Muscle of leg (tissue), 3 donors: ENCODE measurements at regions not wholly inside any gene's neighbourhood (a gene's known extent, or its start where the extent isn't known, plus 50 kb on each side); places are given as distances from the start of the nearest gene placed in this dataset.

Experiments used
- DNase-seq: peaks from one replicate; pipeline ENCODE4 v3.0.0; 2013
- H3K27ac ChIP-seq: one replicate; pipeline ENCODE4 v1.5.1; 2013; ENCODE audit warnings: mild to moderate bottlenecking, low read length, control low read depth
- H3K27me3 ChIP-seq: one replicate; pipeline ENCODE4 v1.6.1; 2013; ENCODE audit warnings: low read length; ENCODE audit not compliant: control insufficient read depth, insufficient read depth
- H3K36me3 ChIP-seq: one replicate; pipeline ENCODE4 v1.6.1; 2013; ENCODE audit warnings: low read length; ENCODE audit not compliant: control insufficient read depth, insufficient read depth
- H3K4me1 ChIP-seq: one replicate; pipeline ENCODE4 v1.6.1; 2013; ENCODE audit warnings: low read length; ENCODE audit not compliant: control insufficient read depth, insufficient read depth
- H3K4me3 ChIP-seq: one replicate; pipeline ENCODE4 v1.5.1; 2013; ENCODE audit warnings: low read length, control low read depth
- H3K9me3 ChIP-seq: replicated peaks from 2 replicates; pipeline ENCODE4 v1.6.1; 2013; ENCODE audit warnings: low read depth, low read length; ENCODE audit not compliant: control insufficient read depth
- WGBS: methylation state at CpG from one replicate; pipeline ENCODE4 v1.1.5; 2013; ENCODE audit warnings: missing lambda C conversion rate; ENCODE audit not compliant: insufficient coverage; 5-methylcytosine and 5-hydroxymethylcytosine counted together

GRCh38 chr2:236653863-236654262, 84.2 kb downstream of the ACKR3 start:
- WGBS: 83% methylated on average over 1 of the region's 1 CpG
- Histone ChIP-seq H3K36me3 (no peaks in the 10 kb centered on the region), H3K4me1 (peaks cover 2% of the 10 kb centered on the region), H3K27ac (no peak overlapping the region), H3K9me3 (no peaks in the 10 kb centered on the region), H3K27me3 (peaks cover 2% of the 10 kb centered on the region), H3K4me3 (no peak overlapping the region)
- DNase-seq: peak; percentile 82

GRCh38 chr2:236654496-236654895, 84.9 kb downstream of the ACKR3 start:
- Histone ChIP-seq H3K4me1 (peaks cover 6% of the 10 kb centered on the region), H3K27me3 (peaks cover 7% of the 10 kb centered on the region), H3K9me3 (no peaks in the 10 kb centered on the region), H3K4me3 (no peak overlapping the region), H3K36me3 (no peaks in the 10 kb centered on the region), H3K27ac (no peak overlapping the region)
- 62% methylated on average over 4 of the region's 6 CpGs for WGBS
- no peak for DNase-seq

GRCh38 chr2:236656166-236656565, 86.5 kb downstream of the ACKR3 start:
- no CpG with 5 or more reads among the region's 2 CpGs for WGBS

GRCh38 chr2:236656721-236657120, 87.1 kb downstream of the ACKR3 start:
- 100% methylated on average over 2 of the region's 2 CpGs for WGBS
- Histone ChIP-seq H3K9me3 (no peaks in the 10 kb centered on the region), H3K27ac (no peak overlapping the region), H3K4me3 (no peak overlapping the region), H3K4me1 (peaks cover 20% of the 10 kb centered on the region), H3K36me3 (no peaks in the 10 kb centered on the region), H3K27me3 (peaks cover 7% of the 10 kb centered on the region)
- DNase-seq: no peak

More at GRCh38 chr2:236656166-236656565, 86.5 kb downstream of the ACKR3 start:
- Histone ChIP-seq H3K27ac (no peak overlapping the region), H3K4me1 (peaks cover 15% of the 10 kb centered on the region), H3K9me3 (no peaks in the 10 kb centered on the region), H3K27me3 (peaks cover 7% of the 10 kb centered on the region), H3K4me3 (no peak overlapping the region), H3K36me3 (no peaks in the 10 kb centered on the region)
- no peak for DNase-seq

- Histone ChIP-seq H3K4me3 (no peak overlapping the region), H3K27me3 (peaks cover 7% of the 10 kb centered on the region)
- DNase-seq: no peak
Measured at GRCh38 chr2:236657215-236657614, 87.6 kb downstream of the ACKR3 start.

GRCh38 chr2:236657801-236658200, 88.2 kb downstream of the ACKR3 start:
- no peak overlapping the region for H3K4me3 ChIP-seq
- H3K36me3 ChIP-seq: no peaks in the 10 kb centered on the region
- no peaks in the 10 kb centered on the region for H3K9me3 ChIP-seq
- peaks cover 29% of the 10 kb centered on the region for H3K4me1 ChIP-seq
- 77% methylated on average over 3 of the region's 4 CpGs for WGBS
- no peak for DNase-seq
- H3K27ac ChIP-seq: no peak overlapping the region
- peaks cover 7% of the 10 kb centered on the region for H3K27me3 ChIP-seq

More at GRCh38 chr2:236657215-236657614, 87.6 kb downstream of the ACKR3 start:
- Histone ChIP-seq H3K36me3 (no peaks in the 10 kb centered on the region), H3K9me3 (no peaks in the 10 kb centered on the region), H3K4me1 (peaks cover 23% of the 10 kb centered on the region), H3K27ac (no peak overlapping the region)
- 85% methylated on average over 2 of the region's 5 CpGs for WGBS

GRCh38 chr2:236658974-236659757, 89.5 kb downstream of the ACKR3 start:
- DNase-seq: no peak
- H3K4me3 ChIP-seq: no peak overlapping the region
- peaks cover 40% of the 10 kb centered on the region for H3K4me1 ChIP-seq
- peaks cover 7% of the 10 kb centered on the region for H3K27me3 ChIP-seq
- H3K9me3 ChIP-seq: no peaks in the 10 kb centered on the region
- H3K27ac ChIP-seq: no peak overlapping the region
- 89% methylated on average over 3 of the region's 16 CpGs for WGBS
- H3K36me3 ChIP-seq: no peaks in the 10 kb centered on the region

GRCh38 chr2:236659758-236660150, 90.1 kb downstream of the ACKR3 start:
- whole genome bisulfite sequencing: no CpG with 5 or more reads among the region's 5 CpGs
- H3K36me3 ChIP-seq: no peaks in the 10 kb centered on the region
- no peaks in the 10 kb centered on the region for H3K9me3 ChIP-seq
- no peak overlapping the region for H3K27ac ChIP-seq
- H3K27me3 ChIP-seq: peaks cover 4% of the 10 kb centered on the region
- DNase-seq: peak; percentile 90
- H3K4me1 ChIP-seq: peaks cover 41% of the 10 kb centered on the region
- H3K4me3 ChIP-seq: no peak overlapping the region

GRCh38 chr2:236661061-236661761, 91.6 kb downstream of the ACKR3 start:
- peak overlapping the region; percentile 60 for H3K27ac ChIP-seq
- H3K4me1 ChIP-seq: peaks cover 41% of the 10 kb centered on the region
- no peaks in the 10 kb centered on the region for H3K36me3 ChIP-seq
- WGBS: 25% methylated on average over 2 of the region's 4 CpGs
- H3K27me3 ChIP-seq: peaks cover 4% of the 10 kb centered on the region
- H3K4me3 ChIP-seq: no peak overlapping the region
- peak; percentile 36 for DNase-seq
- peaks cover 3% of the 10 kb centered on the region for H3K9me3 ChIP-seq

- WGBS: no CpG with 5 or more reads among the region's 2 CpGs
- Histone ChIP-seq H3K27me3 (peaks cover 6% of the 10 kb centered on the region), H3K27ac (peak overlapping the region; percentile 60), H3K9me3 (peaks cover 8% of the 10 kb centered on the region), H3K4me1 (peaks cover 41% of the 10 kb centered on the region), H3K36me3 (no peaks in the 10 kb centered on the region), H3K4me3 (no peak overlapping the region)
- peak; percentile 90 for DNase-seq
Measured at GRCh38 chr2:236661762-236662110, 92.1 kb downstream of the ACKR3 start.
